PC-9 (cell line): ENCODE measurements at regions not wholly inside any gene's neighbourhood (a gene's known extent, or its start where the extent isn't known, plus 50 kb on each side); places are given as distances from the start of the nearest gene placed in this dataset.

Source experiments
- CTCF ChIP-seq: fragments of 200-600 bp; sonication (generic); conservative IDR thresholded peaks from 2 replicates; pipeline ENCODE4 v1.6.1; 2017; ENCODE audit warnings: mixed run types, antibody characterized with exemption, mild to moderate bottlenecking, moderate library complexity
- EZH2 ChIP-seq: fragments of 200-600 bp; sonication (generic); IDR thresholded peaks from 2 replicates; pipeline ENCODE4 v1.8.0; 2017; ENCODE audit warnings: antibody characterized with exemption, low read depth

DNA sequence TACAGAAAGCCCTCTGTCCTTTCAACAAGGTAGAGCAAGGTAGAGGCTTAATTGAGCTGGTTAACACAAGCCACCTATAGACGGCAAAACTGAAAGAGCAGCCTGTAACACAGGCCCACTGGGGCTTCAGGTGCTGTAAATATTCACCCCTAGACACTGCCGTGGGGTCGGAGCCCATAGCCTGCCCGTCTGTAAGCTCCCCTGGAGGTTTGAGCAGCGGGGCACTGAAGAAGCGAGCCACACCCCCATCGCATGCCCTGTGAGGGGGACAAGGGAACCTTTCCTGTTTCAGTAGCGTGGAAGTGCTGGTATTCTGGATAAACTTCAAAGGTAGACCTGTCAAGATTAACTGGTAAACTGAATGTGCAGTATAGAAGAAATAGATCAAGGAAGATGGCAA lies 160.4 kb downstream of the TPBG start:
- no peak for TF ChIP-seq CTCF
- no peak for TF ChIP-seq EZH2
